Neural cell (in vitro differentiated cells): ENCODE measurements at regions not wholly inside any gene's neighbourhood (a gene's known extent, or its start where the extent isn't known, plus 50 kb on each side); places are given as distances from the start of the nearest gene placed in this dataset.
"Not testable (repeated sequence)": the region's sequence is repeated elsewhere in the genome, so short reads cannot be mapped to it uniquely, and the experiment has no call there.

Experiments used
- H2AFZ ChIP-seq: fragments of 200-600, 300-800 bp; sonication (generic), shearing (Covaris generic); 2 replicates; pipeline ENCODE4 v1.6.0; 2014; ENCODE audit warnings: low read depth, mild to moderate bottlenecking, antibody characterized with exemption, low read length, moderate library complexity
- H3F3A ChIP-seq: fragments of 200-600 bp; shearing (Covaris generic); 2 replicates; pipeline ENCODE4 v1.6.1; 2016; ENCODE audit warnings: mild to moderate bottlenecking, moderate library complexity, mixed read lengths, antibody characterized with exemption, low read length; ENCODE audit not compliant: insufficient read depth, poor library complexity, severe bottlenecking
- H3K27ac ChIP-seq: fragments of 200-600, 300-800 bp; sonication (generic), shearing (Covaris generic); 2 replicates; pipeline ENCODE4 v1.5.1; 2014; ENCODE audit warnings: mild to moderate bottlenecking, low read length, moderate library complexity
- H3K27me3 ChIP-seq: fragments of 300-800, 200-600 bp; sonication (generic), shearing (Covaris generic); 2 replicates; pipeline ENCODE4 v1.6.0; 2014; ENCODE audit warnings: mild to moderate bottlenecking, low read depth, low read length, moderate library complexity; ENCODE audit not compliant: insufficient read depth
- H3K36me3 ChIP-seq: fragments of 300-800, 200-600 bp; sonication (generic), shearing (Covaris generic); 2 replicates; pipeline ENCODE4 v1.5.1; 2014; ENCODE audit warnings: mild to moderate bottlenecking, antibody characterized with exemption, low read length, moderate library complexity; ENCODE audit not compliant: insufficient read depth
- H3K4me2 ChIP-seq: fragments of 300-800, 200-600 bp; sonication (generic), shearing (Covaris generic); 2 replicates; pipeline ENCODE4 v1.6.0; 2014; ENCODE audit warnings: mild to moderate bottlenecking, low read length
- H3K4me3 ChIP-seq: fragments of 300-800, 200-600 bp; sonication (generic), shearing (Covaris generic); 2 replicates; pipeline ENCODE4 v1.5.1; 2014; ENCODE audit warnings: mild to moderate bottlenecking, low read length, moderate library complexity
- H3K79me2 ChIP-seq: fragments of 200-600 bp; shearing (Covaris generic); replicated peaks from 2 replicates; pipeline ENCODE4 v1.6.0; 2014; ENCODE audit warnings: mild to moderate bottlenecking, low read length, moderate library complexity; ENCODE audit not compliant: insufficient read depth
- H3K9ac ChIP-seq: fragments of 300-800, 200-600 bp; sonication (generic), shearing (Covaris generic); 2 replicates; pipeline ENCODE4 v1.6.1; 2016; ENCODE audit warnings: mild to moderate bottlenecking, low read length, mixed read lengths
- H3K9me2 ChIP-seq: fragments of 200-600 bp; shearing (Covaris generic); 2 replicates; pipeline ENCODE4 v1.6.1; 2016; ENCODE audit warnings: mild to moderate bottlenecking, low read length, mixed read lengths; ENCODE audit not compliant: insufficient read depth
- H3K9me3 ChIP-seq: fragments of 200-600, 300-800 bp; sonication (generic), shearing (Covaris generic); 2 replicates; pipeline ENCODE4 v1.6.1; 2016; ENCODE audit warnings: mild to moderate bottlenecking, mixed run types, low read length, moderate library complexity, mixed read lengths
- H4K20me1 ChIP-seq: fragments of 200-600 bp; shearing (Covaris generic); 2 replicates; pipeline ENCODE4 v1.6.1; 2016; ENCODE audit warnings: mild to moderate bottlenecking, mixed run types; ENCODE audit not compliant: insufficient read depth
- EP300 ChIP-seq: fragments of 450-650 bp; conservative IDR thresholded peaks from 2 replicates; pipeline ENCODE4 v1.6.1; 2014; ENCODE audit warnings: antibody characterized with exemption, mild to moderate bottlenecking, moderate library complexity; ENCODE audit not compliant: poor library complexity, severe bottlenecking
- EZH2 ChIP-seq: fragments of 200-600, 300-800 bp; shearing (Covaris generic), sonication (generic); IDR thresholded peaks from 2 replicates; pipeline ENCODE4 v1.6.1; 2014; ENCODE audit warnings: antibody characterized with exemption, low read length, borderline replicate concordance, mild to moderate bottlenecking; ENCODE audit not compliant: insufficient read depth, poor library complexity, severe bottlenecking
- MXI1 ChIP-seq: fragments of 450-650 bp; conservative IDR thresholded peaks from 2 replicates; pipeline ENCODE4 v1.6.1; 2014; ENCODE audit warnings: antibody characterized with exemption, mild to moderate bottlenecking; ENCODE audit not compliant: poor library complexity, severe bottlenecking
- POLR2AphosphoS5 ChIP-seq: IDR thresholded peaks from 2 replicates; pipeline ENCODE4 v1.6.1; 2012
- RAD21 ChIP-seq: fragments of 450-650 bp; conservative IDR thresholded peaks from 2 replicates; pipeline ENCODE4 v1.6.1; 2014; ENCODE audit warnings: antibody characterized with exemption, mild to moderate bottlenecking, moderate library complexity
- REST ChIP-seq: IDR thresholded peaks from 2 replicates; pipeline ENCODE4 v1.6.1; 2012; ENCODE audit warnings: borderline replicate concordance
- SMC3 ChIP-seq: fragments of 450-650 bp; conservative IDR thresholded peaks from 2 replicates; pipeline ENCODE4 v1.6.1; 2014; ENCODE audit warnings: antibody characterized with exemption, mild to moderate bottlenecking, moderate library complexity; ENCODE audit not compliant: poor library complexity
- TAF1 ChIP-seq: IDR thresholded peaks from 2 replicates; pipeline ENCODE4 v1.6.1; 2012; ENCODE audit warnings: low read depth
- TF ChIP-seq, protein P1 (sequence below): fragments of 450-650 bp; IDR thresholded peaks from 2 replicates; pipeline ENCODE4 v1.5.1; 2014; ENCODE audit warnings: antibody characterized with exemption, mild to moderate bottlenecking, moderate library complexity; ENCODE audit not compliant: poor library complexity, severe bottlenecking

DNA sequence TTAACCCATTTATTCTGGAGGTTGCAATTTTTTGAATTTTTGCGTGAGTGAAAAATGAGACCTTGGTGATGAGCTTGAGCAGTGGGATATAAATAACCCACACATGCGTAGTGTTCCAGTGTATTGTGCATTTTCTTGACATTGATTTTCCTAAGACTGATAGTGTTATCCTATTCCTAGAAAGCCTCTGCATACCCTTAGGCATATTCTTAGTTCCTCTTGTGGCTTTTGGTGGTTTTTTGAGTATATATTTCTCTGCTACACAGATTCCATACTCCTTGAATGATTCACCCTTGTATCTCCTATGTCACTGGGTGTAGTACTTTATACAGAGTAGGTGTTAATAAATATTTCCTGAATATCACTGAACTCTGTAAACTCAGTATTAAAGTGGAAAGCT, 363.4 kb upstream of the PDE3A start:
- Histone ChIP-seq H4K20me1 (no peaks in the 10 kb centered on the region), H3K27ac (no peak overlapping the region), H3K9me3 (no peaks in the 10 kb centered on the region), H3K79me2 (no peaks in the 10 kb centered on the region), H3K4me3 (no peak overlapping the region), H3F3A (no peaks in the 10 kb centered on the region), H3K4me2 (no peak overlapping the region), H3K9ac (no peak overlapping the region), H2AFZ (no peak overlapping the region), H3K27me3 (no peaks in the 10 kb centered on the region), H3K36me3 (no peaks in the 10 kb centered on the region), H3K9me2 (no peaks in the 10 kb centered on the region)
- no peak for TF ChIP-seq EP300
- no peak for TF ChIP-seq MXI1
- no peak for TF ChIP-seq SMC3
- TF ChIP-seq, protein P1, sequence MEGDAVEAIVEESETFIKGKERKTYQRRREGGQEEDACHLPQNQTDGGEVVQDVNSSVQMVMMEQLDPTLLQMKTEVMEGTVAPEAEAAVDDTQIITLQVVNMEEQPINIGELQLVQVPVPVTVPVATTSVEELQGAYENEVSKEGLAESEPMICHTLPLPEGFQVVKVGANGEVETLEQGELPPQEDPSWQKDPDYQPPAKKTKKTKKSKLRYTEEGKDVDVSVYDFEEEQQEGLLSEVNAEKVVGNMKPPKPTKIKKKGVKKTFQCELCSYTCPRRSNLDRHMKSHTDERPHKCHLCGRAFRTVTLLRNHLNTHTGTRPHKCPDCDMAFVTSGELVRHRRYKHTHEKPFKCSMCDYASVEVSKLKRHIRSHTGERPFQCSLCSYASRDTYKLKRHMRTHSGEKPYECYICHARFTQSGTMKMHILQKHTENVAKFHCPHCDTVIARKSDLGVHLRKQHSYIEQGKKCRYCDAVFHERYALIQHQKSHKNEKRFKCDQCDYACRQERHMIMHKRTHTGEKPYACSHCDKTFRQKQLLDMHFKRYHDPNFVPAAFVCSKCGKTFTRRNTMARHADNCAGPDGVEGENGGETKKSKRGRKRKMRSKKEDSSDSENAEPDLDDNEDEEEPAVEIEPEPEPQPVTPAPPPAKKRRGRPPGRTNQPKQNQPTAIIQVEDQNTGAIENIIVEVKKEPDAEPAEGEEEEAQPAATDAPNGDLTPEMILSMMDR, result no peak
- no peak for TF ChIP-seq TAF1
- TF ChIP-seq EZH2, result no peak
- no peak for TF ChIP-seq POLR2AphosphoS5

GRCh38 chr12:20006871-20007730, 361.2 kb upstream of the PDE3A start:
- Histone ChIP-seq H3K27ac (no peak overlapping the region), H3K36me3 (no peaks in the 10 kb centered on the region), H4K20me1 (no peaks in the 10 kb centered on the region), H3K4me3 (no peak overlapping the region), H3K9me3 (no peaks in the 10 kb centered on the region), H3K9me2 (no peaks in the 10 kb centered on the region), H3K79me2 (no peaks in the 10 kb centered on the region), H3K27me3 (no peaks in the 10 kb centered on the region), H2AFZ (no peak overlapping the region), H3K9ac (no peak overlapping the region), H3F3A (no peaks in the 10 kb centered on the region), H3K4me2 (no peak overlapping the region)
- TF ChIP-seq TAF1 (no peak), EZH2 (no peak), POLR2AphosphoS5 (no peak), SMC3 (no peak), REST (no peak), EP300 (no peak), RAD21 (no peak), MXI1 (no peak)
- TF ChIP-seq, protein P1, result no peak

DNA sequence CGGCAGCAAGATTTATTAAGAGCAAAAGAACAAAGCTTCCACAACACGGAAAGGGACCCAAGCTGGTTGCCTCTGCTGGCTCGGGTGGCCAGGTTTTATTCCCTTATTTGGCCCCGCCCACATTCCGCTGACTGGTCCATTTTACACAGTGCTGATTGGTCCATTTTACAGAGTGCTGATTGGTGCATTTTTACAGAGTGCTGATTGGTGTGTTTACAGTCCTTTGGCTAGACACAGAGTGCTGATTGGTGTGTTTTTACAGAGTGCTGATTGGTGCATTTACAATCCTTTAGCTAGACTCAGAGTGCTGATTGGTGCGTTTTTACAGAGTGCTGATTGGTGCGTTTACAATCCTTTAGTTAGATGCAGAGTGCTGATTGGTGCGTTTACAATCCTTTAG, 358.4 kb upstream of the PDE3A start:
- H4K20me1 ChIP-seq, H3F3A ChIP-seq, H3K9me2 ChIP-seq, H3K27me3 ChIP-seq, H3K27ac ChIP-seq, H3K36me3 ChIP-seq, H2AFZ ChIP-seq, H3K79me2 ChIP-seq, H3K4me3 ChIP-seq, H3K9ac ChIP-seq, H3K4me2 ChIP-seq, H3K9me3 ChIP-seq: not testable (repeated sequence)
